Type B pancreatic cell (in vitro differentiated cells): ENCODE measurements at regions not wholly inside any gene's neighbourhood (a gene's known extent, or its start where the extent isn't known, plus 50 kb on each side); places are given as distances from the start of the nearest gene placed in this dataset.

ENCODE experiments used
- DNase-seq: peaks from one replicate; pipeline ENCODE4 v3.0.0; 2021; ENCODE audit warnings: mixed read lengths; ENCODE audit not compliant: unreplicated experiment; ENCODE audit errors: extremely low spot score
- H3K27ac Mint-ChIP-seq: 2 replicates; pipeline ENCODE4 v1.8.0; 2021; ENCODE audit warnings: mild to moderate bottlenecking, mixed read lengths
- H3K27me3 Mint-ChIP-seq: 2 replicates; pipeline ENCODE4 v1.8.0; 2021; ENCODE audit warnings: mixed read lengths
- H3K36me3 Mint-ChIP-seq: 2 replicates; pipeline ENCODE4 v1.8.0; 2021; ENCODE audit warnings: mixed read lengths
- H3K4me1 Mint-ChIP-seq: one replicate; pipeline ENCODE4 v1.8.0; 2021; ENCODE audit warnings: mixed read lengths; ENCODE audit not compliant: unreplicated experiment
- H3K4me3 Mint-ChIP-seq: 2 replicates; pipeline ENCODE4 v1.8.0; 2021; ENCODE audit warnings: mild to moderate bottlenecking, mixed read lengths
- H3K9me3 Mint-ChIP-seq: 2 replicates; pipeline ENCODE4 v1.8.0; 2021; ENCODE audit warnings: mixed read lengths
- TF ChIP-seq, protein P1 (sequence below): fragments of 200-600 bp; sonication (generic); conservative IDR thresholded peaks from 2 replicates; pipeline ENCODE4 v1.5.0; 2021; ENCODE audit warnings: antibody characterized with exemption, mild to moderate bottlenecking

DNA sequence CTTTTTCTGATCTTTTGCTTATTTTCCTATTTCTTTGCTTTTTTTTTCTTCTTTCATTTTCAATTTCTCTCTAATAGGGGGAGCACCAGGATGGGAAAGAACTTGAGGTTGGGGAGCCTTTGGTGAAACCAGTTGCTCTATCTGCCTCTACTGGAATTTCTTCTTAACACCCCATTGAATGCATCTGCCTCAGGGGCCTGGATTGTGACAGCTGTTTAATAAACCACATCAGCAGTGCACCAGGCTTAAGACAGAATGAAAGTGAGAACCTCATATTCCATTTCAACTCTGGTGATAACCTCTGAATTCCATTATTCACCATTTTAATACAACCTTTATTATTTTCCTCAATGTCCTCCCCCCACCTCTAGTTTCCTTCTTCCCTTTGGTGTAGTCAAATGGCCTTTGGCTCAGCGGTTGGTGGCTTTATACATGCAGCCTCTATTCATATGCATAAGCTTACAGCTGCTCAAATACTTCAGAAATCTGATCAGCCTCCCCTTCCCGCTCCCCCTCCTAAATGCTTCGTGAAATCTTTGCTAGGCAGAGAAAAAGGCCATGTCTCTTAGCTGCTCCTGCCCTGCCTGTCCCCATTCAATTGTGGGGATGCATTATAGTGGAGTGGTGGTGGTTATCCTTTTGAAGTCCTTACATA is 537.3 kb upstream of the PLXNA2 start:
- Mint-ChIP-seq H3K9me3 (no peaks in the 10 kb centered on the region), H3K27me3 (peaks cover 4% of the 10 kb centered on the region), H3K36me3 (no peaks in the 10 kb centered on the region), H3K4me1 (no peaks in the 10 kb centered on the region), H3K27ac (no peak overlapping the region), H3K4me3 (no peak overlapping the region)
- DNase-seq: no peak
- TF ChIP-seq, protein P1, sequence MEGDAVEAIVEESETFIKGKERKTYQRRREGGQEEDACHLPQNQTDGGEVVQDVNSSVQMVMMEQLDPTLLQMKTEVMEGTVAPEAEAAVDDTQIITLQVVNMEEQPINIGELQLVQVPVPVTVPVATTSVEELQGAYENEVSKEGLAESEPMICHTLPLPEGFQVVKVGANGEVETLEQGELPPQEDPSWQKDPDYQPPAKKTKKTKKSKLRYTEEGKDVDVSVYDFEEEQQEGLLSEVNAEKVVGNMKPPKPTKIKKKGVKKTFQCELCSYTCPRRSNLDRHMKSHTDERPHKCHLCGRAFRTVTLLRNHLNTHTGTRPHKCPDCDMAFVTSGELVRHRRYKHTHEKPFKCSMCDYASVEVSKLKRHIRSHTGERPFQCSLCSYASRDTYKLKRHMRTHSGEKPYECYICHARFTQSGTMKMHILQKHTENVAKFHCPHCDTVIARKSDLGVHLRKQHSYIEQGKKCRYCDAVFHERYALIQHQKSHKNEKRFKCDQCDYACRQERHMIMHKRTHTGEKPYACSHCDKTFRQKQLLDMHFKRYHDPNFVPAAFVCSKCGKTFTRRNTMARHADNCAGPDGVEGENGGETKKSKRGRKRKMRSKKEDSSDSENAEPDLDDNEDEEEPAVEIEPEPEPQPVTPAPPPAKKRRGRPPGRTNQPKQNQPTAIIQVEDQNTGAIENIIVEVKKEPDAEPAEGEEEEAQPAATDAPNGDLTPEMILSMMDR: no peak

DNA sequence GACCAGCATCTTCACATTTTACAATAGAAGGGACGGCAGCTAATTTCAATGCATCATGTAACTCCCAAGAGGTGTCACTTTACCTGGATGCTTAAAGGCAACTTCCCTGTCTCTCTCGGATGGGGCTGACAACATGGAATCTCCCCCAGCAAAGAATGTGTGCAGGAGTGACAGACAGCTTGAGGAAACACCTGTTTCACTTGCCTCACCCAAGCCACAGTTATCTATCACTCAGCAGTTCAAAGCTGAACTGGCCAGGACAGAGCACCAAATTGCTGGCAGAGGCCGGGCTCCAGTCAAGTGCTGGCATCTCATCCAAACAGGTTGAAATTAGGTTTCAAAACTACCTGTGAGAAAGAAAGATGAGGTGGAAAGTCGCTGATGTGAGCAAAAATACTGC is 538.0 kb upstream of the PLXNA2 start:
- Mint-ChIP-seq H3K27ac (no peak overlapping the region), H3K27me3 (peaks cover 4% of the 10 kb centered on the region), H3K9me3 (no peaks in the 10 kb centered on the region), H3K4me3 (no peak overlapping the region), H3K4me1 (no peaks in the 10 kb centered on the region), H3K36me3 (no peaks in the 10 kb centered on the region)
- TF ChIP-seq, protein P1: no peak
- DNase-seq: no peak

DNA sequence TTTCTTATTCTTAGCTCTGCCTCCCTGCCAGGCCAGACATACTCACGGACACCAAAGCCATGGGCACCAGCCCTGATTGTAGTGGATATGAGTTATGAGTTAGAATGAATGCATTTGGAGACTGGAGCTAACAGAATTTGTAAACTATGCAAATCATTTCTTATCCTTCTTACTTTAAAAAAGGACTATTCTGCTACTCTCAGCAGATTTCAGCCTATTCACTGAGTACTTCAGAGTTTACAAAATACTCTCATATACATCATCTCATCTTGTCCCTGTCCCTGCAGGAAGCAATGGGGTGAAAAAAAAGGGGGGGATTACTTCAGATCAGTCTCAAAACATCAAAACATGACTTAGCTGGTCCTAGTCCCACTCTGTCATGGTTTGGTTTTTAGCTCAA is 541.4 kb upstream of the PLXNA2 start:
- TF ChIP-seq, protein P1: no peak
- no peak overlapping the region for H3K27ac Mint-ChIP-seq
- DNase-seq: no peak

DNA sequence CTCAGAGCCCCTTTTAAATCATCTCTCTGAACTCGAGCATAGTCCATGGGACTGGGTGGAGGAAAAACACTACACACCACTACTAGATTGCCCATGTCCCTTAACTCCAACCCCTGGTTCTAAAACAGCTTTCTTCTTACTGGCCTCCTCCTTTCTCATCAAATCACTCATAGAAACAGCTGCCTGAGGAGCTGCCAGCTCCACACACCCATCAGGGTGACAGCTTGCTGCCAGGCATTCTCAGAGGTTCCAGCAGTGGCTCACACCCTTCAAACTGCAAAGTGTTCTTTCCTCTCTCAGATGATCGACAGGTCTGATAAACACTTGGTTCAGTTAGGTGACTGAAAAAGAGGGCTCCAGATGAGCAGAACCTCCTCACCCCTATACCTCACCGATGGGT is 543.0 kb upstream of the PLXNA2 start:
- Mint-ChIP-seq H3K9me3 (peaks cover 4% of the 10 kb centered on the region), H3K4me1 (peaks cover 12% of the 10 kb centered on the region), H3K27ac (no peak overlapping the region)

More for the DNA sequence above, 541.4 kb upstream of the PLXNA2 start:
- Mint-ChIP-seq H3K4me3 (no peak overlapping the region), H3K36me3 (no peaks in the 10 kb centered on the region), H3K27me3 (peaks cover 4% of the 10 kb centered on the region), H3K4me1 (peaks cover 8% of the 10 kb centered on the region), H3K9me3 (no peaks in the 10 kb centered on the region)

DNA sequence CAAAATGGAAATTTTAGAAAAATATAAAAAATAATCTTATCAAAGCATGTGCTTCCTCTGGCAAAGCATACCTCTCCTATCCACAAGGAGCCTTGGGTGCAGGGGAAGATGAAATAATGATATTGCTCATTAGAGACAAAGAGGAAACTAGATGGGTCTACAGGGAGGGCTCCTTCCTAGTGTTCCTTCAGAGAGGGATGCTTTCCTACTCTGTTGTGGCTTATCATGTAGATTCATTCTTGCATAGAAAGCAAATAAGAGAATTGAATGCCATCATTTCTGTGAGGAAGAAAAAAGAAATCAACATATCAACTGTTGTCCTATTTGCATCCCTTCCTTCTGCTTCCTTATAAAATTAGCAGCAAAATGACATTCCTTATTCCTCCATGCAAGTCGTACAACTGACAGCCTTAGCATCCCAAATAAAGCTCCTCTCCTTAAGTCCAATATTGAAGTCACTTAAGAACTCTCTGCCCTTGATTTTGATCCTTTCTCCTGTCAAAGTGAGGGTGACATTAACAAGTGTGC is 543.9 kb upstream of the PLXNA2 start:
- peaks cover 4% of the 10 kb centered on the region for H3K9me3 Mint-ChIP-seq
- H3K4me1 Mint-ChIP-seq: peaks cover 12% of the 10 kb centered on the region
- peaks cover 4% of the 10 kb centered on the region for H3K27me3 Mint-ChIP-seq
- no peaks in the 10 kb centered on the region for H3K36me3 Mint-ChIP-seq
- H3K4me3 Mint-ChIP-seq: no peak overlapping the region
- no peak for DNase-seq
- H3K27ac Mint-ChIP-seq: no peak overlapping the region
- TF ChIP-seq, protein P1: no peak

More for the DNA sequence above, 543.0 kb upstream of the PLXNA2 start:
- H3K27me3 Mint-ChIP-seq: peaks cover 4% of the 10 kb centered on the region
- no peaks in the 10 kb centered on the region for H3K36me3 Mint-ChIP-seq
- DNase-seq: no peak
- no peak overlapping the region for H3K4me3 Mint-ChIP-seq
- TF ChIP-seq, protein P1: no peak
